Retinal pigment epithelial cell (primary cell): ENCODE measurements at regions not wholly inside any gene's neighbourhood (a gene's known extent, or its start where the extent isn't known, plus 50 kb on each side); places are given as distances from the start of the nearest gene placed in this dataset.

Experiments
- DNase-seq: peaks from one replicate; pipeline ENCODE4 v3.0.0-alpha.2; 2010; ENCODE audit warnings: low read depth
- H3K4me3 ChIP-seq: 2 replicates; pipeline ENCODE4 v1.5.1; 2011; ENCODE audit warnings: mild to moderate bottlenecking, low read length, control low read depth, moderate library complexity
- CTCF ChIP-seq: conservative IDR thresholded peaks from 2 replicates; pipeline ENCODE4 v1.5.1; 2011; ENCODE audit warnings: low read depth, low read length, control low read depth, inconsistent platforms

DNA sequence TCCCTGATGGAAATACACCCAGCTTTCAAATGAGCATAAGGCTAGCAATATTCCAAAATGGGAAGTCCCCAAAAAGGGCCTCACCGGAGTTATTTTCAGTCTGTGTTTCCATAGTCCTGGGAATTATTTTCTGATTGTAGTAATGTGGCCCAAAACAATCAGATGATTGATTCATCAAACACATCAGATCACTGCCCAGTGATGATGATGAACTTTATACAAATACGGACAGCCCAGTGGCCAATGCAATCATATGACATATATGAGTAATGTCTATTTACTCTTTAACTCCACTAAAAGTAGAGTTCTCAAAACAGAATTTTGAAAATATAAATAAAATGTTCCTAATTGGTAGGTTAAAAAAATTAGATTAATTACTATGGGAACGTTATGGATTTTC lies 467.8 kb downstream of the ZNF608 start:
- TF ChIP-seq CTCF = no peak
- DNase-seq = no peak
- no peak overlapping the region for H3K4me3 ChIP-seq

- DNase-seq = no peak
- no peak overlapping the region for H3K4me3 ChIP-seq
- TF ChIP-seq CTCF = no peak
Measured at GRCh38 chr5:124277767-124278545, 468.5 kb downstream of the ZNF608 start.

DNA sequence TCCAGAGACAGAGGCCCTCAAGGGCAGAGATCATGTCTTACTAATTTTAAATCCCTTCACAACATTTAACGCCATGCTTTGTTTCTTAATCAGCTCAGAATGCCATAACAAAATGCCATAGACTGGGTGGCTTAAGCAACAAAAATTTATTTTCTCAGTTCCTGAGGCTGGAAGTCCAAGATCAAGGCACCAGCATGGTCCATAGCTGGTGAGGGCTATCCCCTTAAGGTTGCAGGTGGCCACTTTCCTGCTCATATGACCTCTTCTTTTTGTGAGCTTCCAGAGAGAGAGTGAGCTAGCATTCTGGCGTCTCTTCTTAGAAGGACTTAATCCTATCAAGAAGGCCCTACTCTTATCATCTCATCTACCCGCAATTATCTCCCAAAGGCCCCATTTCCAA lies 470.3 kb downstream of the ZNF608 start:
- no peak for TF ChIP-seq CTCF
- H3K4me3 ChIP-seq = no peak overlapping the region
- no peak for DNase-seq

DNA sequence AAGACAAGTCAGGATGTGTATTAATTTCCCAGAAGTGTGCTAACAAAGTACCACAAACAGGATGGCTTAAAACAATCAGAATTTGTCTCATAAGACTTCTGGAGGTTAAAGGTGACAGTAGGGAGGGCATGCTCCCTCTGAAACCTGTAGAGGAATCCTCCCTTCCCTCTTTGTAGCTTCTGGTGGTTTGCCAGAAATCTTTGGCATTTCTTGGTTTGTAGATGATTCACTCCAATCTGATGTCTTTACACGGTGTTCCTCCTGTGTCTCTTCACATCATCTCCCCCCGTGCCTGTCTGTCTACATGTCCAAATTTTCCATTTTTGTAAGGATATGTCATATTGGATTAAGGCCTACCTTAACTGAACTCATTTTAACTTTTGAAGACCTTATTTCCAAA lies 471.5 kb downstream of the ZNF608 start:
- TF ChIP-seq CTCF = no peak
- no peak for DNase-seq
- H3K4me3 ChIP-seq = no peak overlapping the region

GRCh38 chr5:124264499-124264898 lies 481.9 kb downstream of the ZNF608 start:
- DNase-seq = no peak
- no peak overlapping the region for H3K4me3 ChIP-seq
- TF ChIP-seq CTCF = no peak

DNA sequence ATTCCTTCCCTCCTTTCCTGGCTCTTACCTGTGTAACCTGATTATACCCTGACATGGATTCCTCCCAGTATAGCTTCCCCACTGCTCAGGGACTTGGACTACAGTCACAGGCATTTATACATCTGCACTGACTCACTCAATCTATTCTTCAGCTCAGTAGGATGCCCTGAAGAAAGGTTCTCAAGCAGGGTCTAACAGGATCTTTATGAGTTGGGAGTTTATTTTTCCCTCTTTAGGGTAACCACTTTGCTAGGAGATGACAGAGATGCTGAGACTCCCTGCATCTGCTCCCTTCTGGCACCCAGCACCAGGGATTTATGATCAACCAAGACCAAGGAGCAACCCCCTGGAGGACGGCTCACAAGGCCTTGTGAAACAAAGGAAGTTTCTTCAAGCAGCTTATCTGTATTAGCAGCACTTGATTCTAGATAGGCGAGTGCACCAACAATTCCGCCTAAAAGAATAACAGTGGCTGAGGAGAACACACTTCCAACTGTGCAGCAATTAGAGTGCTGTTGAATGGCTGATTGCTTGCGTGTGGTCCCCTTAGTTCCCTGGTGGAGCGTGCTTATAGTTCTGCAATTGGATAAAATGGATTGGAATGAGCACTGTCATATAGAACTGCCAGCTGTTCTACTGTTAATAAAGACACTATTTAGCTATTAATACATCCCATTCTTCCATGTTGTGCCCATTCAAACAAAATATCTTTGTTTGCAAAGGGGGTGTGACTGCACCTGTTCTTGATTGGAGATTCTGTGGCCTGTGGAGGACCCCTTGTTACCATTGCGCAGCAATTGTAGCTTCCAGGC lies 482.6 kb downstream of the ZNF608 start:
- no peak overlapping the region for H3K4me3 ChIP-seq
- DNase-seq = no peak
- TF ChIP-seq CTCF = no peak
